ENCODE measurements at regions not wholly inside any gene's neighbourhood (a gene's known extent, or its start where the extent isn't known, plus 50 kb on each side); places are given as distances from the start of the nearest gene placed in this dataset.
"Not testable (repeated sequence)": the region's sequence is repeated elsewhere in the genome, so short reads cannot be mapped to it uniquely, and the experiment has no call there.

- DNase-seq: no peak
Observed at GRCh38 chr18:60892855-60893254, 440.4 kb upstream of the CDH20 start.

- DNase-seq: no peak
Observed at GRCh38 chr18:60893355-60894097, 439.7 kb upstream of the CDH20 start.

- DNase-seq: no peak
Observed at GRCh38 chr18:60894254-60894945, 438.8 kb upstream of the CDH20 start.

GRCh38 chr18:60895181-60895580 is 438.0 kb upstream of the CDH20 start:
- DNase-seq: no peak

GRCh38 chr18:60898111-60898510 is 435.1 kb upstream of the CDH20 start:
- DNase-seq: no peak

GRCh38 chr18:60905699-60906098 is 427.5 kb upstream of the CDH20 start:
- DNase-seq: no peak

- peak; percentile 60 to 82 (median 63) for DNase-seq
Observed at GRCh38 chr18:60910534-60910933, 422.7 kb upstream of the CDH20 start.

- DNase-seq: no peak
Observed at GRCh38 chr18:60911504-60911903, 421.7 kb upstream of the CDH20 start.

GRCh38 chr18:60915160-60915559 is 418.1 kb upstream of the CDH20 start:
- DNase-seq: no peak

- DNase-seq: not testable (repeated sequence)
Observed at GRCh38 chr18:60918862-60919261, 414.4 kb upstream of the CDH20 start.

- no peak for DNase-seq
Observed at GRCh38 chr18:60925892-60926291, 407.3 kb upstream of the CDH20 start.

GRCh38 chr18:60929966-60930365 is 403.3 kb upstream of the CDH20 start:
- DNase-seq: no peak

- peak; percentile 42 to 75 (median 52) for DNase-seq
Observed at GRCh38 chr18:60935041-60935910, 398.0 kb upstream of the CDH20 start.

GRCh38 chr18:60936101-60936500 is 397.1 kb upstream of the CDH20 start:
- no peak for DNase-seq

- DNase-seq: no peak
Observed at GRCh38 chr18:60943297-60943696, 389.9 kb upstream of the CDH20 start.

- DNase-seq: no peak
Observed at GRCh38 chr18:60950634-60951033, 382.6 kb upstream of the CDH20 start.

GRCh38 chr18:60951091-60951490 is 382.1 kb upstream of the CDH20 start:
- no peak for DNase-seq

GRCh38 chr18:60962625-60963024 is 370.6 kb upstream of the CDH20 start:
- DNase-seq: no peak

GRCh38 chr18:60965856-60966255 is 367.4 kb upstream of the CDH20 start:
- DNase-seq: no peak

GRCh38 chr18:60966876-60967275 is 366.4 kb upstream of the CDH20 start:
- no peak for DNase-seq

- no peak for DNase-seq
Observed at GRCh38 chr18:60975420-60975819, 357.8 kb upstream of the CDH20 start.

- DNase-seq: no peak
Observed at GRCh38 chr18:60976976-60977375, 356.3 kb upstream of the CDH20 start.

GRCh38 chr18:60978338-60978737 is 354.9 kb upstream of the CDH20 start:
- DNase-seq: peak in 1 of 3 donors; percentile 71
